Esophagus squamous epithelium (tissue), 5 donors: ENCODE measurements at regions not wholly inside any gene's neighbourhood (a gene's known extent, or its start where the extent isn't known, plus 50 kb on each side); places are given as distances from the start of the nearest gene placed in this dataset.

Source experiments
- DNase-seq: peaks from one replicate; lab custom pipeline; 2025; lab: John Stamatoyannopoulos, UW
- H3K27ac ChIP-seq, 4 donors: fragments of 200-600 bp; sonication (generic); one replicate each; pipeline ENCODE4 v1.5.1; 2016 to 2019; ENCODE audit warnings: mild to moderate bottlenecking in 1 of 4
- H3K27me3 ChIP-seq, 4 donors: fragments of 200-600 bp; sonication (generic); 1 replicate in 3 of 4; 2 replicates in 1 of 4; pipeline versions ENCODE4 v1.5.1 to v1.6.0; 2017 to 2021; ENCODE audit warnings: antibody characterized with exemption in 1 of 4
- H3K36me3 ChIP-seq, 3 donors: fragments of 200-600 bp; sonication (generic); one replicate each; pipeline ENCODE4 v1.5.1; 2016 to 2019
- H3K4me1 ChIP-seq, 3 donors: fragments of 200-600 bp; sonication (generic); one replicate each; pipeline ENCODE4 v1.5.1; 2017 to 2019
- H3K4me3 ChIP-seq, 4 donors: fragments of 200-600 bp; sonication (generic); 1 replicate in 3 of 4; 2 replicates in 1 of 4; pipeline ENCODE4 v1.5.1; 2016 to 2019; ENCODE audit warnings: mild to moderate bottlenecking in 2 of 4, moderate library complexity in 1 of 4
- H3K9me3 ChIP-seq, 3 donors: fragments of 200-600 bp; sonication (generic); one replicate each; pipeline ENCODE4 v1.5.1; 2016 to 2019
- POLR2A ChIP-seq, 4 donors: fragments of 450-650 bp; IDR thresholded peaks; one replicate each; pipeline ENCODE4 v1.6.1; 2017; ENCODE audit warnings: antibody characterized with exemption in 4 of 4, mild to moderate bottlenecking in 4 of 4, moderate library complexity in 3 of 4
- WGBS, 2 donors: methylation state at CpG; one replicate each; pipeline ENCODE4 v1.1.5; 2018; 5-methylcytosine and 5-hydroxymethylcytosine counted together
- intact Hi-C: fragments of 100-400 bp; cut with DNase I; formaldehyde crosslinking; loops from one replicate; pipeline ENCODE4 v1.15.0; 2022
- TF ChIP-seq, protein P1 (sequence below), 6 experiments: fragments of 450-650 bp in 4 of 6; fragments of 200-600 bp in 2 of 6; sonication (generic) in 2 of 6; IDR thresholded peaks; one replicate each; pipeline ENCODE4 v1.5.1; 2016 to 2019; ENCODE audit warnings: antibody characterized with exemption in 6 of 6, mild to moderate bottlenecking in 4 of 6, moderate library complexity in 4 of 6
- donor health status: DM: yes; HTN: yes; CAD: no.

DNA sequence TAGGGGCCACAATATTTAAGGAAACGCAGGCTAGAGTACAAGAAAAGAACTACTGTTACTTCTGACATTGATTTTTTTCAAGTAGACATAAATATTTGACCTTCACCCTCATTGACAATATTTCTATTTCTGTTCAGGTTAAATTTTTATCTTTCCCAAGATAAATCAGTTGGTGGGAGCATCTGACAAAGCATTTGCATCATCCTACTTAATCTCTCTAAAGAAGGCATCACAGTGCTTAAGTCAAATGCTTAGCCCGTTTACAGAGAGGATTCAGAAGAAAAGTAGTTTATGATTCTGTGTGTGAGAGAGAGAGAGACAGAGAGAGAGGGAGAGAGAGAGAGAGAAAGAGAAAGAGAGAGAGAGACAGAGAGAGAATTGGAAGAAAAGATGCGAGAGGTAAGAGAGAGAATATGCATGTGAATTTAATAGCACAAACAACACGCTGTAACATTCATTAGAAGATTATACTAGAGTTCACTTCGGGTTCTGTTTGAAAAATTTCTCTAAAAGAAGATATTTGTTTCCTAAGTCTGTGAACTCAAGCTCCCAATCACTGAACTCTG lies 1093.3 kb upstream of the CDH6 start:
- intact Hi-C loops, result no loop called here
- DNase-seq, result no peak
- Histone ChIP-seq H3K4me1 (no peaks in the 10 kb centered on the region), H3K36me3 (no peaks in the 10 kb centered on the region), H3K4me3 (no peak overlapping the region), H3K27me3 (no peaks in the 10 kb centered on the region), H3K27ac (no peak overlapping the region), H3K9me3 (no peaks in the 10 kb centered on the region)
- TF ChIP-seq, protein P1, sequence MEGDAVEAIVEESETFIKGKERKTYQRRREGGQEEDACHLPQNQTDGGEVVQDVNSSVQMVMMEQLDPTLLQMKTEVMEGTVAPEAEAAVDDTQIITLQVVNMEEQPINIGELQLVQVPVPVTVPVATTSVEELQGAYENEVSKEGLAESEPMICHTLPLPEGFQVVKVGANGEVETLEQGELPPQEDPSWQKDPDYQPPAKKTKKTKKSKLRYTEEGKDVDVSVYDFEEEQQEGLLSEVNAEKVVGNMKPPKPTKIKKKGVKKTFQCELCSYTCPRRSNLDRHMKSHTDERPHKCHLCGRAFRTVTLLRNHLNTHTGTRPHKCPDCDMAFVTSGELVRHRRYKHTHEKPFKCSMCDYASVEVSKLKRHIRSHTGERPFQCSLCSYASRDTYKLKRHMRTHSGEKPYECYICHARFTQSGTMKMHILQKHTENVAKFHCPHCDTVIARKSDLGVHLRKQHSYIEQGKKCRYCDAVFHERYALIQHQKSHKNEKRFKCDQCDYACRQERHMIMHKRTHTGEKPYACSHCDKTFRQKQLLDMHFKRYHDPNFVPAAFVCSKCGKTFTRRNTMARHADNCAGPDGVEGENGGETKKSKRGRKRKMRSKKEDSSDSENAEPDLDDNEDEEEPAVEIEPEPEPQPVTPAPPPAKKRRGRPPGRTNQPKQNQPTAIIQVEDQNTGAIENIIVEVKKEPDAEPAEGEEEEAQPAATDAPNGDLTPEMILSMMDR (IDR thresholded peaks at IDR 0.05), result no peak
- no peak for TF ChIP-seq POLR2A (IDR thresholded peaks at IDR 0.05)
- 20 to 27% methylated on average over 4 to 5 of the region's 5 CpGs for WGBS, 2 donors

DNA sequence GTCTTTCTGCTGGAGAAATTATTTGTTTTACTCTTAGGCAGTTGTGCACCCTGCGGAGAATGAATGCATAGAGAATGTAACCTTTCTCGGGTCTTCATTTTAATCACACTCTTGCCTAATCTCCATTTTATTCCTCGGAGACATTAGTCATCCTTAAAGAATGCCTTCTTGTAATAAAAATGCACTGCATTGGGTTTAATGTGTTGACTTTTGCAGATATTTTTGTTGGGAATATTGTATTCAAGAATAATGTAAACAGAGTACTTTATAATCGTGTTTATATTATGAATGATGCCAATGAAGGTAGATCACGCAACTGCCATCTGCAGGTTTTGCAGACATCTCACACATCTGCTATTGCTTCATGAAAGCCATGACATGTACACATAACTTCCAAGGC lies 1093.9 kb upstream of the CDH6 start:
- Histone ChIP-seq H3K9me3 (no peaks in the 10 kb centered on the region), H3K27me3 (no peaks in the 10 kb centered on the region), H3K4me1 (no peaks in the 10 kb centered on the region), H3K27ac (no peak overlapping the region), H3K4me3 (no peak overlapping the region), H3K36me3 (no peaks in the 10 kb centered on the region)
- 31 to 33% methylated on average over 5 of the region's 5 CpGs for WGBS, 2 donors
- intact Hi-C loops, result no loop called here
- DNase-seq, result no peak
- TF ChIP-seq, protein P1 (IDR thresholded peaks at IDR 0.05), result no peak
- TF ChIP-seq POLR2A (IDR thresholded peaks at IDR 0.05), result no peak

GRCh38 chr5:30098940-30099339 lies 1094.5 kb upstream of the CDH6 start:
- H3K9me3 ChIP-seq, result no peaks in the 10 kb centered on the region
- no peak for TF ChIP-seq POLR2A (IDR thresholded peaks at IDR 0.05)
- TF ChIP-seq, protein P1 (IDR thresholded peaks at IDR 0.05), result no peak
- intact Hi-C loops, result no loop called here
- no peak overlapping the region for H3K4me3 ChIP-seq
- WGBS, 2 donors, result 58 to 68% methylated on average over 3 of the region's 3 CpGs
- H3K4me1 ChIP-seq, result no peaks in the 10 kb centered on the region
- H3K27me3 ChIP-seq, result no peaks in the 10 kb centered on the region
- H3K36me3 ChIP-seq, result no peaks in the 10 kb centered on the region
- H3K27ac ChIP-seq, result no peak overlapping the region
- no peak for DNase-seq

GRCh38 chr5:30092548-30092947 lies 1100.9 kb upstream of the CDH6 start:
- no peak overlapping the region for H3K27ac ChIP-seq
- no peak for TF ChIP-seq POLR2A (IDR thresholded peaks at IDR 0.05)
- TF ChIP-seq, protein P1 (IDR thresholded peaks at IDR 0.05), result no peak
- no peaks in the 10 kb centered on the region for H3K27me3 ChIP-seq
- no peaks in the 10 kb centered on the region for H3K36me3 ChIP-seq
- no peaks in the 10 kb centered on the region for H3K4me1 ChIP-seq
- no peaks in the 10 kb centered on the region for H3K9me3 ChIP-seq
- WGBS, 2 donors, result 34 to 42% methylated on average over 1 of the region's 1 CpG
- intact Hi-C loops, result no loop called here
- H3K4me3 ChIP-seq, result no peak overlapping the region
- DNase-seq, result no peak

GRCh38 chr5:30069441-30070263 lies 1123.8 kb upstream of the CDH6 start:
- 76 to 82% methylated on average over 9 to 10 of the region's 18 CpGs for WGBS, 2 donors
- Histone ChIP-seq H3K4me3 (no peak overlapping the region), H3K36me3 (no peaks in the 10 kb centered on the region), H3K27ac (no peak overlapping the region), H3K9me3 (peaks cover 0 to 7% (median 4%) of the 10 kb centered on the region in 3 donors), H3K27me3 (no peaks in the 10 kb centered on the region), H3K4me1 (no peaks in the 10 kb centered on the region)
- DNase-seq, result no peak
- no peak for TF ChIP-seq POLR2A (IDR thresholded peaks at IDR 0.05)
- TF ChIP-seq, protein P1 (IDR thresholded peaks at IDR 0.05), result no peak
- intact Hi-C loops, result no loop called here
